ENCODE measurements at regions not wholly inside any gene's neighbourhood (a gene's known extent, or its start where the extent isn't known, plus 50 kb on each side); places are given as distances from the start of the nearest gene placed in this dataset.

DNA sequence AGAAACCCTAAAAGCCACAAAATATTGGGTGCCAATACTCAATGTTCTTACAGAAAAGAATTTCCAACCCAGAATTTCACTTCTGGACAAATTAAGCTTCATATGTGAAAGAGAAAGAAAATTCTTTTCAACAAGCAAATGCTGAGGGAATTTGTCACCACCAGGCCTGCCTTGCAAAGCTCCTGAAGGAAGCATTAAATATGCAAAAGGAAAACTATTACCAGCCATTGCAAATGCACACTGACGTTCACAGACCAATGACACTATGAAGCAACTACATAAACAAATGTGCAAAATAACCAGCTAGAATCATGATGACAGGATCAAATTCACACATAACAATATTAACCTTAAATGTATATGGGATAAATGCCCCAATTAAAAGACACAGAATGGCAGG is 187.9 kb upstream of the BTBD3 start:
- WGBS, 2 experiments (ENCODE audit: extremely low coverage in 1 of 2, insufficient coverage in 1 of 2, insufficient read length in 1 of 2, insufficient replicate concordance in 2 of 2, low coverage in 1 of 2, low lambda C conversion rate in 2 of 2, missing lambda C conversion rate in 1 of 2) = 100% methylated on average over 1 of the region's 1 CpG; no CpG with 5 or more reads in 1 of the 2 experiments
- H2BK12ac ChIP-seq (ENCODE audit: low read depth, low read length) = no peak overlapping the region
- H3K4me1 ChIP-seq (replicated peaks in 1 of 4; ENCODE audit: control insufficient read depth in 3 of 4, insufficient read depth in 4 of 4, low read length in 3 of 4) = no peaks in the 10 kb centered on the region
- no peak overlapping the region for H4K91ac ChIP-seq (replicated peaks; ENCODE audit: insufficient read length, low read length)
- no peaks in the 10 kb centered on the region for H3K79me2 ChIP-seq (ENCODE audit: control insufficient read depth in 1 of 2, insufficient read depth in 2 of 2, low read length in 2 of 2)
- no peak overlapping the region for H2AK5ac ChIP-seq (ENCODE audit: low read depth, low read length)
- no peaks in the 10 kb centered on the region for H3K27me3 ChIP-seq (replicated peaks in 1 of 4; ENCODE audit: control insufficient read depth in 3 of 4, extremely low read depth in 1 of 4, insufficient read depth in 3 of 4, low read length in 3 of 4)
- no peak overlapping the region for H2BK20ac ChIP-seq (ENCODE audit: low read length)
- H3K4me3 ChIP-seq (ENCODE audit: extremely low read depth in 1 of 4, insufficient read depth in 2 of 4, low read depth in 3 of 4, low read length in 4 of 4) = no peak overlapping the region
- H3K23me2 ChIP-seq (ENCODE audit: low read depth, low read length) = no peaks in the 10 kb centered on the region
- H3K9me3 ChIP-seq (ENCODE audit: insufficient read depth in 2 of 2, low read depth in 1 of 2, low read length in 1 of 2) = no peaks in the 10 kb centered on the region
- POLR2A ChIA-PET (ENCODE audit: partially characterized antibody) = no interaction called here
- no peak overlapping the region for H2BK15ac ChIP-seq (ENCODE audit: low read length)
- H2BK120ac ChIP-seq (replicated peaks; ENCODE audit: low read depth, low read length) = no peak overlapping the region
- H2BK5ac ChIP-seq (ENCODE audit: low read depth, low read length) = no peak overlapping the region
- no peak overlapping the region for H4K8ac ChIP-seq (ENCODE audit: extremely low read depth, insufficient read depth, low read length)
- H4K20me1 ChIP-seq (replicated peaks in 1 of 2; ENCODE audit: control insufficient read depth in 1 of 2, insufficient read depth in 2 of 2, low read length in 2 of 2) = no peaks in the 10 kb centered on the region
- CTCF ChIA-PET (ENCODE audit: partially characterized antibody) = interaction anchor here (0.6 to 2.3 kb wide), 2 partner anchors 9 to 282 kb away, joined by 3 to 6 read pairs; no protein-coding TSS in a partner anchor
- H3K4me2 ChIP-seq (ENCODE audit: insufficient read depth in 1 of 2, low read depth in 2 of 2, low read length in 2 of 2) = no peak overlapping the region
- H3K18ac ChIP-seq (ENCODE audit: extremely low read depth, low read length) = no peak overlapping the region
- no peak for DNase-seq (ENCODE audit: low read depth in 1 of 2, low spot score in 2 of 2)
- TF ChIP-seq SP4 (IDR thresholded peaks at IDR 0.05; ENCODE audit: low read length) = no peak
- no peak for TF ChIP-seq CHD1 (IDR thresholded peaks at IDR 0.05; ENCODE audit: low read depth, low read length)
- no peak for TF ChIP-seq TBP (IDR thresholded peaks at IDR 0.05; ENCODE audit: low read depth, low read length)
- no peak for TF ChIP-seq EP300 (IDR thresholded peaks at IDR 0.05; ENCODE audit: borderline replicate concordance in 1 of 2, low read depth in 2 of 2, low read length in 2 of 2)
- TF ChIP-seq, protein P1, sequence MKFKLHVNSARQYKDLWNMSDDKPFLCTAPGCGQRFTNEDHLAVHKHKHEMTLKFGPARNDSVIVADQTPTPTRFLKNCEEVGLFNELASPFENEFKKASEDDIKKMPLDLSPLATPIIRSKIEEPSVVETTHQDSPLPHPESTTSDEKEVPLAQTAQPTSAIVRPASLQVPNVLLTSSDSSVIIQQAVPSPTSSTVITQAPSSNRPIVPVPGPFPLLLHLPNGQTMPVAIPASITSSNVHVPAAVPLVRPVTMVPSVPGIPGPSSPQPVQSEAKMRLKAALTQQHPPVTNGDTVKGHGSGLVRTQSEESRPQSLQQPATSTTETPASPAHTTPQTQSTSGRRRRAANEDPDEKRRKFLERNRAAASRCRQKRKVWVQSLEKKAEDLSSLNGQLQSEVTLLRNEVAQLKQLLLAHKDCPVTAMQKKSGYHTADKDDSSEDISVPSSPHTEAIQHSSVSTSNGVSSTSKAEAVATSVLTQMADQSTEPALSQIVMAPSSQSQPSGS (IDR thresholded peaks at IDR 0.05; ENCODE audit: low read length) = no peak
- no peak for TF ChIP-seq HDAC6 (IDR thresholded peaks at IDR 0.05; ENCODE audit: low read depth, low read length)
- TF ChIP-seq CBX8 (IDR thresholded peaks at IDR 0.05; ENCODE audit: borderline replicate concordance, low read depth, low read length) = no peak
- TF ChIP-seq TEAD4 (IDR thresholded peaks at IDR 0.05; ENCODE audit: low read depth, low read length) = no peak
- no peak for TF ChIP-seq POU5F1 (IDR thresholded peaks at IDR 0.05; ENCODE audit: low read depth, low read length)
- FAIRE-seq = no peak
- no peak overlapping the region for H3K4ac ChIP-seq (replicated peaks; ENCODE audit: insufficient read length, low read depth, low read length)
- no peaks in the 10 kb centered on the region for H3K79me1 ChIP-seq (ENCODE audit: low read depth, low read length)
- no peak overlapping the region for H3K27ac ChIP-seq (ENCODE audit: low read depth, low read length)
- H3K23ac ChIP-seq (ENCODE audit: insufficient read length) = no peak overlapping the region
- no peak overlapping the region for H3K56ac ChIP-seq (replicated peaks; ENCODE audit: insufficient read length, low read depth, low read length)
- H3K14ac ChIP-seq (ENCODE audit: insufficient read length) = no peak overlapping the region
- H3K36me3 ChIP-seq (ENCODE audit: control insufficient read depth in 2 of 4, insufficient read depth in 4 of 4, low read length in 3 of 4) = no peaks in the 10 kb centered on the region
- H2AFZ ChIP-seq (ENCODE audit: low read length) = no peak overlapping the region
- H4K5ac ChIP-seq (ENCODE audit: insufficient read length, low read depth, low read length) = no peak overlapping the region
- H3K9ac ChIP-seq (replicated peaks in 1 of 4; ENCODE audit: extremely low read depth in 1 of 4, low read depth in 3 of 4, low read length in 3 of 4) = no peak overlapping the region

Measured in H1 (cell line).